ENCODE measurements at regions not wholly inside any gene's neighbourhood (a gene's known extent, or its start where the extent isn't known, plus 50 kb on each side); places are given as distances from the start of the nearest gene placed in this dataset.

- Mint-ChIP-seq H3K27ac (no peak overlapping the region), H3K36me3 (no peaks in the 10 kb centered on the region), H3K9me3 (no peaks in the 10 kb centered on the region), H3K4me1 (peaks cover 22% of the 10 kb centered on the region), H3K4me3 (no peak overlapping the region), H3K27me3 (ENCODE audit: low read depth) (no peaks in the 10 kb centered on the region)
- ATAC-seq, result no peak
- ChIA-PET POLR2A (no interaction called here), CTCF (interaction anchor here (1.0 kb wide), 1 partner anchor 9 kb away, joined by 3 read pairs; no protein-coding TSS in a partner anchor)
- no peak for TF ChIP-seq HMGA2 (CRISPR knock-in tag; IDR thresholded peaks at IDR 0.05)
- DNase-seq (ENCODE audit: low spot score), result no peak
These were observed 123.8 kb downstream of the GPR85 start for GRCh38 chr7:112962815-112963214.

- Mint-ChIP-seq H3K9me3 (no peaks in the 10 kb centered on the region), H3K27me3 (ENCODE audit: low read depth) (no peaks in the 10 kb centered on the region), H3K4me1 (peaks cover 15% of the 10 kb centered on the region), H3K27ac (no peak overlapping the region), H3K4me3 (no peak overlapping the region), H3K36me3 (no peaks in the 10 kb centered on the region)
- CTCF ChIA-PET, result no interaction called here
- DNase-seq (ENCODE audit: low spot score) (no peak), ATAC-seq (no peak)
- POLR2A ChIA-PET, result no interaction called here
- TF ChIP-seq ZNF532 (CRISPR knock-in tag; IDR thresholded peaks at IDR 0.05; ENCODE audit: borderline replicate concordance), result no peak
These were observed 127.4 kb downstream of the GPR85 start for GRCh38 chr7:112959276-112959675.

- CTCF ChIA-PET, result no interaction called here
- Mint-ChIP-seq H3K36me3 (no peaks in the 10 kb centered on the region), H3K4me3 (no peak overlapping the region), H3K4me1 (peaks cover 11% of the 10 kb centered on the region), H3K9me3 (no peaks in the 10 kb centered on the region), H3K27me3 (ENCODE audit: low read depth) (no peaks in the 10 kb centered on the region), H3K27ac (no peak overlapping the region)
- POLR2A ChIA-PET, result no interaction called here
- DNase-seq (ENCODE audit: low spot score) (no peak), ATAC-seq (no peak)
- TF ChIP-seq ZNF121 (CRISPR knock-in tag; IDR thresholded peaks at IDR 0.05), result no peak
- no peak for TF ChIP-seq MLX (CRISPR knock-in tag; IDR thresholded peaks at IDR 0.05)
- TF ChIP-seq ZNF138 (CRISPR knock-in tag; conservative IDR thresholded peaks at IDR 0.05), result no peak
- TF ChIP-seq MAX (CRISPR knock-in tag; IDR thresholded peaks at IDR 0.05), result no peak
- no peak for TF ChIP-seq PRDM15 (CRISPR knock-in tag; IDR thresholded peaks at IDR 0.05)
- TF ChIP-seq ZMAT4 (CRISPR knock-in tag; IDR thresholded peaks at IDR 0.05), result no peak
- no peak for TF ChIP-seq RORB (CRISPR knock-in tag; IDR thresholded peaks at IDR 0.05)
- no peak for TF ChIP-seq ZNF512 (CRISPR knock-in tag; IDR thresholded peaks at IDR 0.05; ENCODE audit: borderline replicate concordance)
- TF ChIP-seq E2F1 (CRISPR knock-in tag; IDR thresholded peaks at IDR 0.05), result no peak
- no peak for TF ChIP-seq STAT6 (CRISPR knock-in tag; conservative IDR thresholded peaks at IDR 0.05; ENCODE audit: low read depth)
- TF ChIP-seq TCF7 (CRISPR knock-in tag; IDR thresholded peaks at IDR 0.05; ENCODE audit: low read depth), result no peak
- TF ChIP-seq FOXP4 (CRISPR knock-in tag; IDR thresholded peaks at IDR 0.05), result no peak
These were observed 127.9 kb downstream of the GPR85 start for GRCh38 chr7:112958775-112959174.

Measured in WTC11 (cell line).